Activated T-cell treated with anti-CD3 and anti-CD28 coated beads for 24 hours (primary cell): ENCODE measurements at regions not wholly inside any gene's neighbourhood (a gene's known extent, or its start where the extent isn't known, plus 50 kb on each side); places are given as distances from the start of the nearest gene placed in this dataset.

Experiments used
- DNase-seq: peaks from one replicate; pipeline ENCODE4 v3.0.0-alpha.2; 2020; ENCODE audit warnings: low read depth

- no peak for DNase-seq
Measured at GRCh38 chr3:182257361-182257760, 535.9 kb upstream of the ATP11B start.

DNA sequence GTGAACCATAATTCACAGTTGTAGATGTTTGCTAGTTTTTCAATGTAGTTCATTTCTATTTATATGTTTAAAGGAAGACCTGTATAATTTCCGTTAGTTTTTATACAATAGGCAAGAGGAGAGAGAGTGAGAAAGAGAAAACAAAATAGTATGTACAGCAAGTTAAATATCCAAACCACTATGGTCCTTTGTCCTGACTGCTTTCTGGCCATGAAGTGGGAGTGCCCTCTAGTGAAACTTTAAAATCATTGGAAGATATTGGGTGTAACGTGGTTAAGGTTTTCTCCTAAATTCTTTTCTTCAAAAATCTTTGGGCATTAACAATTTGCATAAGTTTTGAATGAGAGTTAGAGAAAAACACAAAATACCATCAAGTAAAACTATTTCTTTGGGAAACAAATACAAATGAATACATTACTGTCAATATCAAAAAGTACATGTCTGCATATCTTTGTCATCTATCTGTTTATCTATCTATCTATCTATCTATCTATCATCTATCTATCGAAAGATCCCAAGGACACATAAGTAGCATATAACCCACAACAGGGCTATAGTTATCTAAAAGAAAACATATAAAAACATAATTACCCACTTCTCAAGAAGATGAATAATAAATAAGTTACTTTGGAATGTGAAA, 534.6 kb upstream of the ATP11B start:
- DNase-seq: no peak

GRCh38 chr3:182259579-182259978, 533.7 kb upstream of the ATP11B start:
- DNase-seq: no peak

DNA sequence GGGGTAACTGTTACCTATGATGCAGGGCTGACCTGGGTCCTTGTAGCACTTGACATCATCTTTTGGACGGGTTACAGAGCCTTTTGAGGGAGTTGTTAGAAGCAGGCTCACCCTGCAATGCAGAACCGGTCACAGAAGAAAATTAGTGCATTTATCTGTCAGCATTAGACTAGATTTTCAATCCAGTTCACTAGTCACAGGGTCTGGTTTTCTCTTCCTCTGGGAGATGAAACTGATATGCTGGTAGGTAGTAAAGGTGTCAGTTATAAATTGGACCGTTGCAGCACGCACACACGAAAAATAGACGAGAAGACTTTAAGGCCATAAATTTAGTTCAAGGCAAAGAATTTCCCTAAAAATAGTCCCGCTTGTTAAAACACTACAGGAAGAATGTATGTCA, 532.3 kb upstream of the ATP11B start:
- no peak for DNase-seq

DNA sequence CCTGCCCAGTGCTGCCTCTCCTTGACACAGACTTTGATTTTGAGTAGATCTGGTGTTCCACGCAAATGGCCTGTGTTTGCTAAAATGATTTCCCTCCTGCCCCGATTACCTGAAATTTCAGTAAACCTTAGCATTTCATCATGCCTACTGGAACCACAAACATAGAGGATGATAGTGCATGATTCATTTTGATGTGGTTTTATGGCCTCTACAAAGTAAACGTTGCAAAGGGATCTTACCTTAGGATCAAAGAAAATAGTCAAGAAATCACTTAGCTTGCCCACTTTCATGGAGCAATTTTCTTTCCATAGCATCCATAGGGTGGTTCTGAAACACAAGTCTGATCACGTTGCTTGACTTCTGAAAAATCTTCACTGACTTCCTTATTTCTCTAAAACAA, 524.6 kb upstream of the ATP11B start:
- DNase-seq: no peak

- DNase-seq: no peak
Measured at GRCh38 chr3:182276512-182276911, 516.8 kb upstream of the ATP11B start.

DNA sequence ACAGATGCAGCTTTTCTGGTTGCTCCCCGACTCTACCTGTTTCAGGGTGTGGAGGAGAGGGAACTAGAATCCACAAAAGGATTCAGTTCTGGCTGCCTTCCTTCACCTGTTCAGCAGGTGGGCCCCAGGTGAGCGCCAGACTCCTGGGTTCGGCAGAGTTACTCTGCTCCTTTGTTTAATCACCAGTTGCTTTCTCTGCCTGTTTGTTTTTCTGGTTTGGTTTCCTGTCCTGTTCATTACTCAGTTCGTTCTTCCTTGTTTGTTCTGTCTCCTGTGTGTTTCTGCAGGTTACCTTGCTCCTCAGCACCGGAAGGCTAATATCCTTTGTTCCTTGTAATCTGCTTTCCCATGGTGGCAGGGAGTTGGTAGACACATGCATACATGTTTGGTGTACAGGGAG, 508.5 kb upstream of the ATP11B start:
- DNase-seq: no peak

DNA sequence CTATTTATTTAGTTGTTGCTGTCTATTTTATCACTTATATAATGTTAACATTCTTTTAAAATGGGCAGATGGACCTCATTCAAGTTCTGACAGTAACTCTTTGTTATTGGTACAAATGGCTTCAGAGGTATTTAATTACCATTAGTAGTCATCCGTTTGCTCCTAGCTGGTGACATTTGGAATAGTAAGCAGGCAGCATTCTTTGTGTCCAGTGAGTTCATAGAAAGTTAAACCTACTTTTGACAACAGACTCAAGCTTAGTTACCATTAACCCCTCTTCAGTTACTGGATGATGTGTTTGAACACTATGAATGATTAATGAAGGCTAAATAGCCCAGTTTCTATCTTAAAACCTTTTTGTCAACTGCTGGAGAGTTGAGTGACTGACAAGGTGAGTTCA, 500.7 kb upstream of the ATP11B start:
- no peak for DNase-seq

DNA sequence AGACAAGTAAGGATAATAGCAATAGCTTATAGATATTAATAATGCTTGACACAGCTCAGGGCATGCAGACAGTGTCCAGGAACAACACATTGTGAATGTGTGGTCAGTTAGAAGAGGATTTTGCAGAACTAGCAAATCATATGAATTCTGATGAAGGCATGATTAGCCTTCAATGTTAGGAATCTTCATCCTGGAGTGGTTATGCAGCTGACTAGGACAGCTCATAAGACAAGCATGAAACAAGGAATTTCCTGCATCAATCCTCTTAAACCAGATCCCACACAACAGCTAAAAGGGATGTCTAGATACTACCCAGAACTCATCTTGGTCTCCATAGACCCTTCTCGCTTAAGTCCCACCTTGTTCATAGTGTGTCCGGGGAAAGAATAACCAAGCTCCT, 499.0 kb upstream of the ATP11B start:
- DNase-seq: no peak

GRCh38 chr3:182294696-182295095, 498.6 kb upstream of the ATP11B start:
- DNase-seq: no peak

DNA sequence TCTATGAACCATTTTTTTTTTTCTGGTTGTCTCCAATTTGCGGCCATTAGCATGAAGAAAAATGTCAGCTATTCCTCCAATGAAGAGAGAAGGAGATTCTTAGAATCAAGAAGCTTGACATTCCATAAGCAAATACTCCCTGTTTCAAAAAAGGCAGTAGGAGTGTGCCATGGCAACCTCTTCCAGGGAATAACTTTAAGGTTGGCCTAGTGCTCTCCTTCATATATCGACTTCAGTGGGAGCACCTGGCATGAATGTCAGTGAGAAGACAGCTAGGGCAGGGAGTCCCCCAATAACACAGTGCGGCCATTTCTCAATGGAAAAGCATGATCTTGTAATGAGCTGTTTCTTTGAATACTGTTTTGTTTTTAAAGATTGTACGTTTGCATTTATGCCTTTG, 493.0 kb upstream of the ATP11B start:
- DNase-seq: no peak

DNA sequence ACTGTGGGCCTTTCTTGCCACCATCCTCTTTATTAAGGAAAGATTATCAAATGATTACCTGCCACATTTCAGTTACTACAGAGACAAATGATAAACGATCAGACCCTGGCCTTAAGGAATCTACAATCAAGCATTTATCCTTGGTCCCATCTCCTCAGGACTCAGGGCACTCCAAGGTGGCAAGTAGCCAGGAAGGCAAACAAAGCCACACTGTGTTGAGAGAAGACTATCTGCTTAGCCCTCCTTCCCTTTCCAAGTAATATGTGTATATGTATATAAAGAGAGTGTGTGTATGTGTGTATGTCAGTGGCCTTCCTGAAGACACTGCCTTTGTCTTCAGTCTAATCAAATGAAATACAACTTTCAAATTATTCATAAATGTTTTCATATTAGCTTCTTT, 490.1 kb upstream of the ATP11B start:
- DNase-seq: no peak

DNA sequence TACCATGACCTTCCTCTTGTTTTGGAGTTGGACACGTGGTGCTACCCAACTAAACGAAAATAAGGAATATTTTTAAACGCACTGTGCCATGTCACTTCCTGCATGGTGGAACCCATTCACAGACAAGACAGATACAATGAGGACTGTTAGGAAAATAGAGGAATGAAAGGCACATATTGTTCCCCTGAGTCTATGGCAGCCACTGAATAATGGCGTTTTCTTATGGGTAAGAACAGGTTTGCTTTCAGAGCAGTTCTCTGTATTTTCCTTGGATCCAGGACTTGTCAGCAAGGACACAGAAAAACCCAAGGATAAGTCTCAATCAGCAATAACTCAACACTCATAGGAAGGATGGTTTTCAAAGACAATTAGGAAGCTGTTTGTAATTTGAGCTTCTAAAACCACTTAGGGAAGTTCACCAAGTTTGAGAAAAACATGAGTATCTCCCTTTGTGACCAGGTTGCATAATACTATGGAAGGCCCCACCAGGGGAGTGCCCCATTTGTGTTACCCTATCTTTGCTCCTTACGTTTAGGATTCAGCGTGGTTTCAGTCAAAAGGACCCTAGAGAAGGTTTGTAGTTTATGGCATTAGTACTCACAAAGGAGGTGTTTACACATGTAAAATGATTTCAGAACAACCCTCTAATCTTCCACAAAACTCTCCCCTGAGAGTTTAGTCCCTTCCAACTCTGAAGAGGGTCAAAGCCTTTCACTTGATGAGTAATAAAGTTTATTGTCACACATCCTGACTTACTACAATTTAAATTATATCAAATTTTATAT, 487.2 kb upstream of the ATP11B start:
- DNase-seq: no peak

DNA sequence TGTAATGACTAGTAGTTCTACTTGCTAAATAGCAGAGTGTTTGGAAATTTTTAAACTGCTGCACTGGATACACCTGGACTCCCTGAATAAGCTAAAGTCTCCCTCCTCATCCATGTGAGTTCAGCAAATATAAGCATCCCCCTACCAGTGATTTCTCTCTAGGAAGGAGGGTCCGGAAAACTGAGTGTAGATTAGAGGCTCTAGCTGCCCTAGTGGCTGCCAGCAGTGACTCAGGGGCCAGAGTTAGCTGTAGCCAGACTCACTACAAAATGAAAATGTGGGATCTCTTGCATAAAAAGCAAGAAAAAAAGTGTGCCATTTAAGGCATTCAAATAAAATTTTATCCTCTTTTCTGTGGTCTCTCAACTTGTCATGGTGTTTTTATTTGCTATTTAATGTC, 485.0 kb upstream of the ATP11B start:
- DNase-seq: no peak

DNA sequence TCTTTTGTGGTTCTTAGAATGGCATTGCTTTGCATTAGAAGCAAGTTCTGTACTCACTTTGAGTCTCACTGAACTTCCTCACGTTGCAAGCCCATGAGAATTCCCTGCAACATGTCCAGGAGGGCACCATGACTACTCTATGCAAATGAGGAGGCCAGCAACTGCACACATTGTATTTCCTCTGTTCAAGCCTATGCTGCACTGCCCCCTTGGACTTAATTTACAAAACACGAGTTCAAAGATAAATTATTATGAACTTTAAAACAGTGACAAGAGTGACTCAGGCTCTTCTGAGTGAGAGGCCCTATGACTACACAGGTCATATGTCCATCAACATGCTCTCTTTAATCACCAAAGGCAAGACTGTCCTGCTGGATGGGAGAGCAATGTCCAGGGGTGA, 484.2 kb upstream of the ATP11B start:
- DNase-seq: no peak

- no peak for DNase-seq
Measured at GRCh38 chr3:182315313-182315712, 478.0 kb upstream of the ATP11B start.

DNA sequence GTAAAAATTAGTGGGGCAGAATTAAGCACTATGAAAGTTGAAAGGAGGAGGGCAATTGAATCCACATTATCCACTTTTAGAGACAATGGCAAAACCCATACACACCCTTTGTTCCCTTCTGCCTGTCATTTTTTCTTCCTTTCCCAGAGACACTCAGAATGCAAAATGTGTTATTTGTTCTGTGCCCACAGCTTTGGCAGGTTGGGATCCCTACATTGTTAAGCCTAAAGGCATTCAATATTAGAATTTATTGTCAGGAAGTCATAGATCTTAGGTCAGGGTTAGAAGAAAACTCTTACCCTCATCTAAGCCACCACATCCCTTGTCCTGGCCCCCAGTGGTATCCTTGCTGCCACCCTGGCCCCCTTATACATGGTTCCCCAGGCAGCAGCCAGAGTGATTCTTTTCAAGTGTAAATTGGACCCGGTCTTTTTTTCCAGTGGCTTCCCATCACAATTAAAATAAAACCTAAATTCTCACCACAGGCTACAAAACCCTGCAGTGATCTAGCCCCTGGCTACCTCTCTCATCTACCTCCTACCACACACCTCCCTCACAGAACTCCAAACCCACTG, 470.1 kb upstream of the ATP11B start:
- no peak for DNase-seq

DNA sequence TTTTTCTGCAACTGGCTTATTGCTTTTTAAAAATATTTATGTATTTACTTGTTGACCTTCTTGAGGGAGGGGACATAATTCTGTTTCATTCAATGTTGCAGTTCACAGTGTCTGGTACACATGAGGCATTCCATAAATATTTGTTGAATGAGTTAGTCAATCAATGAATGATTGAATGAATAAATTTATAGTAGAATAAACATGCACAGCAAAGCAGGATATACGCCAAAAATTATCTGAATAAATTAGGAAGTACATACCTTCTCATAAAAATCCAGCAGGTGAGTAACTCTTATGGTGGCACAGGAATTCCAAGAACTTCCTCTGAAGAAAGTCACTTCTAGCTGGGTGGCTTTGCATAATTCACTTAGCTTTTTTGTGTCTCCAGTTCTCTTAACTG, 469.4 kb upstream of the ATP11B start:
- DNase-seq: no peak

GRCh38 chr3:182325213-182325950, 467.9 kb upstream of the ATP11B start:
- DNase-seq: no peak

DNA sequence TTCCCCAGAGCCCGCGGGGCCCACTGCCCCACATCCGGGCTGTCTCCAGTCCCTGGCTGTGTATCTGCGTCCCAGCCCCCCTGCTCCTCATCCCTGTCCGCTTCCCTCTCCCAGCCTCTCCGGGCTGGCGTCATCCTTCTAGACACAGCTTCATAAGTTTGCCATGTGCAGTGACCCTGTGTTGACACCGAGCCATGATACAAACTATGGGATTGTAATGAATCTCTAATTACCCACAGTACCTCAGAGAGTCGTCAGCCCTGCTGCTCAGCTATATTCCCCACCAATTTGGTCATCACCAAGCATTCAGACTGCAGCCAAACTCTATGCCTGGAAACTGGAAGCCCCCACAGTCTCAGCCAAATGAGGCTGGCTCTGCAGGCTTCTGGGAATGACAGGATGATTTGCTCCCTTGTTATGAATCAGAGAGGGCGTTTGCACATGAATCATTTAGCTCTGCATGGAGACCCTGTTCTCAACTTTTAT, 466.1 kb upstream of the ATP11B start:
- DNase-seq: no peak

- no peak for DNase-seq
Measured at GRCh38 chr3:182330646-182331045, 462.7 kb upstream of the ATP11B start.

DNA sequence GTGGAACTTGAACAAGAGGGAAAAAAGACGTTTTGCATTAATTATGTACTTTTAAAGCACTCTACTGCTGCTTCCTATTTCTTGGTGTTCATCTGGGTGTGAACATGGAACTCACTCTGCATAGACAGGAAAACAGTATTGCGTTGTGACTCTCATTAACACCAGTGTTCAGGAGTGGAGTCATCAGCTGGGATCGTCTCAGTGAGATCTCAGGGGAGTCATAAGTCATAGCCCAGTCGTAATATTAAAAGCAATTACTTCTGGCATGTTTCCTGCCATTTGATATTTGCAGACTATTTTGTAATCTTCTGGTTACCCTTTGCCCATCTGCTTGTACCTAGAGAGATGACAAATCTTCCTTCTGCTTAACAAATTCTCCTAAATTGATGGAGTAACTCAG, 462.0 kb upstream of the ATP11B start:
- no peak for DNase-seq

DNA sequence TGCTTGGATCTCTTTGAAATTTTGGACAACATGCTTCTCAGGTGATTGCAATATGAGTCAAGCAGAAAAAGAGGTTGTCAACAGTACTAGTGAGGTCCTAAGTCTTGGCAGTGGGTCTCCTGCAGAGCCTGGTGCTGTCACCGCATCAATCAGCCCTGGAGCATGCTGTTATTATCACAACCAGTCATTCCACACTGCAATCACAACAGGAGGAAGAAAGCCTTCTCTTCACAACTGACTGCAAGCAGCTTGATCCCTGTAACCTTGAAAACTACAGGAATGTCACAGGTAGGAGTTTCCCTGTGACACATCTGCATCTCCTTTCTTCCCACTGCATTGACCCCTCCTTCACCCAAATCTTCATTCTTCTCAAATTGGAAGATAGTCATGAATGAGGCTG, 451.1 kb upstream of the ATP11B start:
- no peak for DNase-seq
